Progenitor cell of endocrine pancreas (in vitro differentiated cells): ENCODE measurements at regions not wholly inside any gene's neighbourhood (a gene's known extent, or its start where the extent isn't known, plus 50 kb on each side); places are given as distances from the start of the nearest gene placed in this dataset.

Experiments
- DNase-seq: peaks from one replicate; pipeline ENCODE4 v3.0.0; 2021; ENCODE audit warnings: low spot score; ENCODE audit not compliant: unreplicated experiment
- H3K27ac Mint-ChIP-seq: 2 replicates; pipeline ENCODE4 v1.8.0; 2021; ENCODE audit warnings: mild to moderate bottlenecking, moderate library complexity, mixed read lengths
- H3K27me3 Mint-ChIP-seq: 2 replicates; pipeline ENCODE4 v1.8.0; 2021; ENCODE audit warnings: mixed read lengths
- H3K36me3 Mint-ChIP-seq: 2 replicates; pipeline ENCODE4 v1.8.0; 2022; ENCODE audit warnings: mixed read lengths; ENCODE audit not compliant: insufficient read depth
- H3K4me1 Mint-ChIP-seq: 2 replicates; pipeline ENCODE4 v1.8.0; 2021; ENCODE audit warnings: low read depth, mixed read lengths
- H3K4me3 Mint-ChIP-seq: 2 replicates; pipeline ENCODE4 v1.8.0; 2021; ENCODE audit warnings: low read depth, mild to moderate bottlenecking, moderate library complexity, mixed read lengths
- H3K9me3 Mint-ChIP-seq: 2 replicates; pipeline ENCODE4 v1.8.0; 2021; ENCODE audit warnings: low read depth, mixed read lengths
- TF ChIP-seq, protein P1 (sequence below): fragments of 200-600 bp; sonication (generic); IDR thresholded peaks from one replicate; pipeline ENCODE4 v1.5.0; 2021; ENCODE audit warnings: antibody characterized with exemption, mild to moderate bottlenecking; ENCODE audit not compliant: unreplicated experiment

DNA sequence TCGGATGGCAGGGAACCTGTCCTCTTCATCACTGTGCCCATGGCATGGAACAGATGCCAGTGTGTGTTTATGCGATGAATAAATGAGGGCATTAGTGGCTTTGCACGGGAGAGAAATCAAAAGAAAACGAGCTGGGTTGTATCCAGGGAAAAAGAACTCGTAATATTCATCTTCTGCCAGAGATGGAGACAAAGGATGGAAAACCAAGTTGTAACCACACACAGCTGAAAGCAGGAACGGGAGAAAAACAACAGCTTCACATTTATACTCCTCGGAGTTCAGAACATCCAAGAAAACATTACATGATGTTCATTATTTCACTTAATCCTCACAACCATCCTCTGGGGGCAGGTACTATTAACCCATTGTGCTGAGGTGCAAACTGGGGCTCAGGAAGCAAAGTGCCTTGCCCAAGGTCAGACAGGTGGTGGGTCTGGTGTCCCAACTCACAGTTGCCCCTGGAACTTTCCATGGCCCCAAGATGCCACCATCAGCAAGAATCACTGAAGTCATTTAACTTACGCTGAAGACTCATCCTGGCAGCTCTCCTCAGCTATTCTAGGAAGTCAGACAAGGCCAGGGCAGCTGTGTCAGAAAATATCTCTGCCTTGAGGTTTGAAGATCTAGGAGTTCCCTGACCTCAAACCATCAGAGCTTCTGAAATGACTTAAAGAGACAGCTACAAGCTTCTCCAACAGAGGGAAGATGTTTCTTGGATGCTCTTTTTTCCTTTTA lies 250.4 kb downstream of the NSG2 start:
- no peak for DNase-seq
- Mint-ChIP-seq H3K4me3 (no peak overlapping the region), H3K27me3 (peaks cover 35% of the 10 kb centered on the region), H3K27ac (no peak overlapping the region), H3K36me3 (no peaks in the 10 kb centered on the region), H3K9me3 (peaks cover 5% of the 10 kb centered on the region), H3K4me1 (no peaks in the 10 kb centered on the region)
- TF ChIP-seq, protein P1, sequence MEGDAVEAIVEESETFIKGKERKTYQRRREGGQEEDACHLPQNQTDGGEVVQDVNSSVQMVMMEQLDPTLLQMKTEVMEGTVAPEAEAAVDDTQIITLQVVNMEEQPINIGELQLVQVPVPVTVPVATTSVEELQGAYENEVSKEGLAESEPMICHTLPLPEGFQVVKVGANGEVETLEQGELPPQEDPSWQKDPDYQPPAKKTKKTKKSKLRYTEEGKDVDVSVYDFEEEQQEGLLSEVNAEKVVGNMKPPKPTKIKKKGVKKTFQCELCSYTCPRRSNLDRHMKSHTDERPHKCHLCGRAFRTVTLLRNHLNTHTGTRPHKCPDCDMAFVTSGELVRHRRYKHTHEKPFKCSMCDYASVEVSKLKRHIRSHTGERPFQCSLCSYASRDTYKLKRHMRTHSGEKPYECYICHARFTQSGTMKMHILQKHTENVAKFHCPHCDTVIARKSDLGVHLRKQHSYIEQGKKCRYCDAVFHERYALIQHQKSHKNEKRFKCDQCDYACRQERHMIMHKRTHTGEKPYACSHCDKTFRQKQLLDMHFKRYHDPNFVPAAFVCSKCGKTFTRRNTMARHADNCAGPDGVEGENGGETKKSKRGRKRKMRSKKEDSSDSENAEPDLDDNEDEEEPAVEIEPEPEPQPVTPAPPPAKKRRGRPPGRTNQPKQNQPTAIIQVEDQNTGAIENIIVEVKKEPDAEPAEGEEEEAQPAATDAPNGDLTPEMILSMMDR, result no peak

DNA sequence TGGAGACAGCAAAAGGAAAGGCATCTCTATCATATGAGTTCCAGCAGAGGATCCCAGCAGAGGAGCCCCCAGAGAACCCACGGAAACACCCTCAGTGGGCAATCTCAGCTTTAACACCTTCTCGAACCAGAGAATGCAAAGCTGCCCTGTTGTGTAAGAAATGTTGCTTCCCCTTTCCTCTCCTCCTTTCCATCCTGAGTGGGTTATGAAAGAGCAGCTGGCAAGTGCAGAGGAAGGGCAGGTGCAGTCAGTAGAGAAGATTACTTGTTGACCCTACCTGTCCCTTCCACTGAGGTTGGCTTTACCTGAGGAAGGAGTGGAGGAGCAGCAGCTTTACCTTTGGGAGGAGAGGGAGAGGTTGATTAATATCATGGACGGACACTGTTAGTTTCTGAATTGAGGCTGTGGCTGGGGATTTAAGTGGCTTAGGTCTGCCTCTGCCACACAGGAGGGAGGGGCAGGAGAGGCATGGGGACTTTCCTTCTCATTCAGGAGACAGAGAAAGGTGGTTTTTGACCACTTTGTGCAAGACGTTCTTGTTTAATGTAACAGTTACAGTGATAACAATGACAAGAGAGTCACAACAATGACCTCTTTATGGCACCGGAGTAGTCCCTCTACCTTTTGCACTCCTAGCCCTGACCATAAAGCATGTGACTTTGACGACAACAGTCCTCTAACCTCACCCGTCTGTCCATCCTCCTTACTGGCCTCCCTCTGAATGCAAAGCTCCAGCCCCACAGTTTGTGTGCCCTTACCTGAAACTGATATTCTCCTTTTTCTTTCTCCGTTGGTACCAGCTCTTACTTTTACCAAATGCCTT lies 254.8 kb downstream of the NSG2 start:
- no peak overlapping the region for H3K27ac Mint-ChIP-seq
- H3K4me3 Mint-ChIP-seq, result no peak overlapping the region
- peaks cover 5% of the 10 kb centered on the region for H3K9me3 Mint-ChIP-seq
- no peaks in the 10 kb centered on the region for H3K36me3 Mint-ChIP-seq
- H3K27me3 Mint-ChIP-seq, result peaks cover 47% of the 10 kb centered on the region
- no peak for DNase-seq
- H3K4me1 Mint-ChIP-seq, result no peaks in the 10 kb centered on the region
- TF ChIP-seq, protein P1, result no peak

DNA sequence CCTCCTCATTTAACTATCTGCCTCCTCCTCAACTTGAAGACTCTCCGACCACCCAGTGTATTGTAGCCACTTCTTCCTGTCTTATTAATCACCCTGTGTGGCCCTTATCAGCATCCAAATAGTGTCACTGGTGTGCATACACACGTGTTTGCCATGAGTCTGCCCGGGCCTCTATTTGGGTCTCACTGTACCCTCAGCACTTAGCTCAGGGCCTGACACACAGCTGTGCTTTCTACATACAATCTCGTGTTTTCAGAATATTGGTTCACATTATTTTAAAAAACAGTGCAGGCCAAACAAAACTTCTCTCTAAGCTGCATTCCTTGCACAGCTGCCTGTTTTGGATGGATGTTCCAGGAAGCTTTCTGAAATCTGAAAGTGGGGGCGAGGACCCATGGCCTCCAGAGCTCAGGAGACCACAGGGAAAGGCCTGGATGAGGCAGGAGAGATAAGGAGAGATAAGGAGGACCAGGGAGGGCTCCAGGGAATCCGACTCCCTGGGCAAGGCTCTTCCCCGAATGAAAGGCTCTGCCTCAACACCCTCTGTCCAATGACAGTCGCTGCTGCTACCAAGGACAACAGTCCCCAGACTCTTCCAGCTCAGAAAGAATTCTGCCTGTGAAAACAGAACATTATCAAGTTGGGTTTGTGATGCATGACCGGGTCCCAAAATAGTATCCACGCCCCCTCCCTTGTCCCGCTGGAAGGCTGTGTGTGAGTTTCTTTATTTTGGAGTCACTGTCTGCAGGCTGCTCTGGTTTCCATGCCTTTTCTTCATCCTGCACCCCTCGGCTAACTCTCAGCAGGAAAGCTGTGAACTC lies 255.6 kb downstream of the NSG2 start:
- peaks cover 50% of the 10 kb centered on the region for H3K27me3 Mint-ChIP-seq
- DNase-seq, result no peak
- TF ChIP-seq, protein P1, result no peak
- peaks cover 5% of the 10 kb centered on the region for H3K9me3 Mint-ChIP-seq
- H3K4me1 Mint-ChIP-seq, result no peaks in the 10 kb centered on the region
- H3K27ac Mint-ChIP-seq, result no peak overlapping the region
- no peak overlapping the region for H3K4me3 Mint-ChIP-seq
- H3K36me3 Mint-ChIP-seq, result no peaks in the 10 kb centered on the region

DNA sequence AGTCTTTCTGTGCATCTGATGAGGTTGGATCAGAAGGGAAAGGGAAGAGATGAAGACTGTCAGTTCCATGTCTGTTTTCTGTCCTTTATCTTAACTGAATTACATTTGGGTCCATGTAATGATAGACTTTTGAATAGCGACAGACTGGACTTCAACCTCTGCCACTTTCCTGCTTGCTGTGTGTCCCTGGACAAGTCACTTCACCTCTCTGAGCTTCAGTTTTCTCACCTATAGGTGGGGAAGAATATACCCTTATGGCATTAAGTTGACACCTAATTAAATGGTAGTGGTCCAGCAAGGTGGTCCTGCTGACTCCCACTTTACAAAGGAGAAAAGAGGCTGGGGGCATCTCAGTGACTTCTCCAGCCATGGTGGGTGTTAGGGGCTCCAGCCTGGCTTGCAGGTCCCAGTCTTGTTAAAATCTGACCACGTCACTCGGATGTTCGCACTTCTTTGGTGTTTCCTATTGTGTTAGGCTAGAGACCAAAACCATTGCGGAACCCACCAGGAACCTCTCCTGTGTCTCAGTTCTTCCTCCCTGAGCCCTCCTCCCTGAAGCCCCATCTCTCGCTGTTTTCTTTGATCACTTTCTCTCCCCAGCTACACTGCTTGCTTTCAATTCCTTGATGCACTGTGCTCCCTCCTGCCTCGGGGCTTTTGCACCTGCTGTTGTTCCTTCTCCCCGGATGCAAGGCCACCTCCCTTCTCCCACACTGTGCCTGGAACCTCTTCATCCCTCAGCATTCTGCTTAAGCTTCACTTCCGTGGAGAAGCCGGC lies 256.5 kb downstream of the NSG2 start:
- TF ChIP-seq, protein P1, result no peak
- no peak for DNase-seq
- H3K27ac Mint-ChIP-seq, result no peak overlapping the region
- no peaks in the 10 kb centered on the region for H3K36me3 Mint-ChIP-seq
- peaks cover 5% of the 10 kb centered on the region for H3K9me3 Mint-ChIP-seq
- H3K4me3 Mint-ChIP-seq, result no peak overlapping the region
- H3K27me3 Mint-ChIP-seq, result peaks cover 55% of the 10 kb centered on the region
- no peaks in the 10 kb centered on the region for H3K4me1 Mint-ChIP-seq
